ENCODE measurements at regions not wholly inside any gene's neighbourhood (a gene's known extent, or its start where the extent isn't known, plus 50 kb on each side); places are given as distances from the start of the nearest gene placed in this dataset.

- no peak for TF ChIP-seq CTCF (IDR thresholded peaks at IDR 0.05; ENCODE audit: low read depth, low read length, missing control alignments)
- DNase-seq (ENCODE audit: extremely low read depth, low read depth), result no peak
Measured at GRCh38 chr5:142459209-142459608, 134.4 kb upstream of the SPRY4 start.

GRCh38 chr5:142455856-142456255 is 131.0 kb upstream of the SPRY4 start:
- TF ChIP-seq CTCF (IDR thresholded peaks at IDR 0.05; ENCODE audit: low read depth, low read length, missing control alignments), result no peak
- no peak overlapping the region for H3K4me3 ChIP-seq (replicated peaks; ENCODE audit: low read depth, low read length)
- DNase-seq (ENCODE audit: extremely low read depth, low read depth), result no peak

More at GRCh38 chr5:142459209-142459608, 134.4 kb upstream of the SPRY4 start:
- H3K4me3 ChIP-seq (replicated peaks; ENCODE audit: low read depth, low read length), result no peak overlapping the region

GRCh38 chr5:142453932-142454331 is 129.1 kb upstream of the SPRY4 start:
- no peak for DNase-seq (ENCODE audit: extremely low read depth, low read depth)
- no peak overlapping the region for H3K4me3 ChIP-seq (replicated peaks; ENCODE audit: low read depth, low read length)
- no peak for TF ChIP-seq CTCF (IDR thresholded peaks at IDR 0.05; ENCODE audit: low read depth, low read length, missing control alignments)

- no peak for DNase-seq (ENCODE audit: extremely low read depth, low read depth)
- TF ChIP-seq CTCF (IDR thresholded peaks at IDR 0.05; ENCODE audit: low read depth, low read length, missing control alignments), result no peak
- H3K4me3 ChIP-seq (replicated peaks; ENCODE audit: low read depth, low read length), result no peak overlapping the region
Measured at GRCh38 chr5:142450419-142450818, 125.6 kb upstream of the SPRY4 start.

GRCh38 chr5:142447887-142448286 is 123.1 kb upstream of the SPRY4 start:
- DNase-seq (ENCODE audit: extremely low read depth, low read depth), result no peak
- H3K4me3 ChIP-seq (replicated peaks; ENCODE audit: low read depth, low read length), result no peak overlapping the region
- TF ChIP-seq CTCF (IDR thresholded peaks at IDR 0.05; ENCODE audit: low read depth, low read length, missing control alignments), result no peak

GRCh38 chr5:142446960-142447279 is 122.1 kb upstream of the SPRY4 start:
- TF ChIP-seq CTCF (IDR thresholded peaks at IDR 0.05; ENCODE audit: low read depth, low read length, missing control alignments), result no peak
- no peak for DNase-seq (ENCODE audit: extremely low read depth, low read depth)
- no peak overlapping the region for H3K4me3 ChIP-seq (replicated peaks; ENCODE audit: low read depth, low read length)

- DNase-seq (ENCODE audit: extremely low read depth, low read depth), result no peak
- no peak overlapping the region for H3K4me3 ChIP-seq (replicated peaks; ENCODE audit: low read depth, low read length)
- no peak for TF ChIP-seq CTCF (IDR thresholded peaks at IDR 0.05; ENCODE audit: low read depth, low read length, missing control alignments)
Measured at GRCh38 chr5:142446131-142446959, 121.5 kb upstream of the SPRY4 start.

All from HFF-Myc (cell line).